Pancreas (tissue), 10 donors: ENCODE measurements at regions not wholly inside any gene's neighbourhood (a gene's known extent, or its start where the extent isn't known, plus 50 kb on each side); places are given as distances from the start of the nearest gene placed in this dataset.
A peak's percentile ranks its signal among the peaks of the same experiment; 100 is the strongest.

Experiments
- ATAC-seq, 4 donors: fragments of 200-7000 bp; cut with Tn5 transposase; one replicate each; pipeline versions ENCODE4 v1.8.0 to v1.9.1; 2020; ENCODE audit warnings: mild to moderate bottlenecking in 4 of 4, moderate library complexity in 4 of 4
- DNase-seq, 6 donors: peaks; one replicate each; pipeline ENCODE4 v3.0.0-alpha.2; 2020
- FAIRE-seq: peaks from 2 replicates; lab custom pipeline; 2012; peaks lifted over from hg19 to GRCh38; lab: Jason Lieb, UNC
- H3K27ac ChIP-seq, 4 donors: fragments of 200-600 bp; sonication (generic); 1 replicate in 3 of 4; 2 replicates in 1 of 4; pipeline versions ENCODE4 v1.5.0 to v1.8.0; 2020
- H3K27me3 ChIP-seq, 4 donors: fragments of 200-600 bp; one replicate each; pipeline ENCODE4 v1.8.0; 2021
- H3K36me3 ChIP-seq, 3 donors: fragments of 200-600 bp; sonication (generic) in 1 of 3; one replicate each; pipeline versions ENCODE4 v1.5.0 to v1.8.0; 2020 to 2021
- H3K4me1 ChIP-seq, 3 donors: fragments of 200-600 bp; one replicate each; pipeline ENCODE4 v1.8.0; 2021
- H3K4me3 ChIP-seq, 4 donors: fragments of 200-600 bp; sonication (generic) in 2 of 4; one replicate each; pipeline versions ENCODE4 v1.5.0 to v1.8.0; 2020 to 2021
- H3K9me3 ChIP-seq, 4 donors: fragments of 200-600 bp; one replicate each; pipeline ENCODE4 v1.8.0; 2021
- WGBS, 2 donors: extraction: QIAGEN DNeasy Blood & Tissue Kit; methylation state at CpG; one replicate each; pipeline ENCODE4 v1.1.7; 2013; 5-methylcytosine and 5-hydroxymethylcytosine counted together
- intact Hi-C, 3 donors: fragments of 100-400 bp; cut with DNase I; formaldehyde crosslinking; loops; one replicate each; pipeline versions ENCODE4 v1.11.1 to v1.14.2; 2022
- TF ChIP-seq, protein P1 (sequence below), 4 donors: fragments of 200-600 bp; sonication (generic) in 3 of 4; IDR thresholded peaks; one replicate each; pipeline versions ENCODE4 v1.5.0 to v1.8.0; 2021; ENCODE audit warnings: antibody characterized with exemption in 4 of 4
- donor health status: healthy with polysubstance abuse.
- donor health status: DM: no; HTN: no; CAD: no; lungs with moderate emphysema.
- donor health status: DM: no; HTN: no; CAD: no.
- donor health status: control.
- donor health status: control.
- donor health status: Bipolar disorder and iron deficiency.
- donor health status: DM: yes; HTN: yes; CAD: no.
- donor health status: DM: no; HTN: no; CAD: no.
- donor health status: DM: no; HTN: no; CAD: no.
- donor health status: DM: yes; HTN: yes; CAD: no.

DNA sequence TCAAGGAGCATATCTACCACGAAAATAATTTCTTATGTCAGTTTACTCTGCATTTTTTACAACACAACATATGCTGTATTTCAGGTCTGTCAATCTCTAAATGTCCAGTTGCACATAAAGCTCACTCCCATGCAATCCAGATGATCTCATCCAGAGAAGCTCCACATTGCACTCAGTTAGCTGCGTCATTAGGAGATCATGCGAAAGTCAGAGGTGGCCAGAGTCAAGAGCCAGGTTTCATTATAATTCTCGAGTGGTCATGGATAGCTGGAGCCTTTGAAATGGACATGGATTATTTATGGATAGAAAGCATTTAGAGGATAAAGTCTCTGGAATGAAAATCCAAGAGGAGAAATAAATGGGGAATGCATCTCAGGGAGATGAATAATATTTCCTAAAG lies 232.3 kb downstream of the GAS1 start:
- peak in 1 of 4 donors; percentile 53 for ATAC-seq
- TF ChIP-seq, protein P1, sequence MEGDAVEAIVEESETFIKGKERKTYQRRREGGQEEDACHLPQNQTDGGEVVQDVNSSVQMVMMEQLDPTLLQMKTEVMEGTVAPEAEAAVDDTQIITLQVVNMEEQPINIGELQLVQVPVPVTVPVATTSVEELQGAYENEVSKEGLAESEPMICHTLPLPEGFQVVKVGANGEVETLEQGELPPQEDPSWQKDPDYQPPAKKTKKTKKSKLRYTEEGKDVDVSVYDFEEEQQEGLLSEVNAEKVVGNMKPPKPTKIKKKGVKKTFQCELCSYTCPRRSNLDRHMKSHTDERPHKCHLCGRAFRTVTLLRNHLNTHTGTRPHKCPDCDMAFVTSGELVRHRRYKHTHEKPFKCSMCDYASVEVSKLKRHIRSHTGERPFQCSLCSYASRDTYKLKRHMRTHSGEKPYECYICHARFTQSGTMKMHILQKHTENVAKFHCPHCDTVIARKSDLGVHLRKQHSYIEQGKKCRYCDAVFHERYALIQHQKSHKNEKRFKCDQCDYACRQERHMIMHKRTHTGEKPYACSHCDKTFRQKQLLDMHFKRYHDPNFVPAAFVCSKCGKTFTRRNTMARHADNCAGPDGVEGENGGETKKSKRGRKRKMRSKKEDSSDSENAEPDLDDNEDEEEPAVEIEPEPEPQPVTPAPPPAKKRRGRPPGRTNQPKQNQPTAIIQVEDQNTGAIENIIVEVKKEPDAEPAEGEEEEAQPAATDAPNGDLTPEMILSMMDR (IDR thresholded peaks at IDR 0.05) = no peak
- no peaks in the 10 kb centered on the region for H3K9me3 ChIP-seq
- H3K4me3 ChIP-seq = no peak overlapping the region
- H3K4me1 ChIP-seq = no peaks in the 10 kb centered on the region
- intact Hi-C loops = no loop called here
- FAIRE-seq = no peak
- 69 to 72% methylated on average over 4 of the region's 4 CpGs for WGBS, 2 donors
- no peak overlapping the region for H3K27ac ChIP-seq
- no peaks in the 10 kb centered on the region for H3K27me3 ChIP-seq
- no peak for DNase-seq
- H3K36me3 ChIP-seq = no peaks in the 10 kb centered on the region

DNA sequence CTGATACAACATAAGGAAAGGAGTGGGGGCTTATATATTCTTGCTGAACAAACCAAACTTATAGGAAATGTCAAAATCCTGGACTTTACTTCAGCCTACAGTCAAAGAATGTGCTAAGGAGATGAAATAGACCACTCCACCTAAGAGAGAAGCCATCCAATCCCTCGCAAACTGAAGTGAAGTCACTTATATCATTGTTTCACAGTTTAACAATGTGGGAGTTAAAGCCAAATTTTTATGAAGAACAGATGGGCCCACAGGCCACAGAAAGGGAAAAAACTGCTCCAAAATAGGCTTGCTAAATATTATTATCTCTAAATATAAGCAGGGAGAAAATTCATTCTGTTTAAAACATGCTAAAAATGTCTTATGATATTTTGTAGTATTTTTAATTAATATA lies 233.3 kb downstream of the GAS1 start:
- H3K4me1 ChIP-seq = no peaks in the 10 kb centered on the region
- H3K27ac ChIP-seq = no peak overlapping the region
- intact Hi-C loops = no loop called here
- ATAC-seq (no peak), FAIRE-seq (no peak), DNase-seq (no peak)
- H3K4me3 ChIP-seq = no peak overlapping the region
- 92 to 93% methylated on average over 1 of the region's 1 CpG for WGBS, 2 donors
- TF ChIP-seq, protein P1 (IDR thresholded peaks at IDR 0.05) = no peak
- no peaks in the 10 kb centered on the region for H3K36me3 ChIP-seq
- H3K9me3 ChIP-seq = no peaks in the 10 kb centered on the region
- no peaks in the 10 kb centered on the region for H3K27me3 ChIP-seq

DNA sequence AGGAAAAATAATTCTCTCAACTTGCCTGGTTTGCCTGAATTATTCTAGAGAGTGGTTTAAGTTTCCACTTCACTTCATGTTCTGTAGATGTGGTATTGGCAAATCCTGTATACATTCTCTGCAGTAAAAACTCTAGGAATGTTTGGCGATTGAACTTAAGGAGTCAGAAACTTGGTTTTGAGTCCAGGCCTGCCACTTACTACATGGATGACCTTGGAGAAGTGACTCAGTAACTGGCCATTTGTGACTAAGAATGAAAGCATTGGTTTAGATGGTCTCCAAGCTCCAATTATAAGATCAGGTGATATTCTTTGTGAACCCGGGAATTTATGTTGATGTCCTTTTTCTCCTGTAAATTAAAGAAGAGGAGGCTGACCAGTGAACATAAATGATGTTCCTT lies 233.8 kb downstream of the GAS1 start:
- Histone ChIP-seq H3K4me3 (no peak overlapping the region), H3K4me1 (no peaks in the 10 kb centered on the region), H3K27ac (no peak overlapping the region), H3K27me3 (no peaks in the 10 kb centered on the region), H3K36me3 (no peaks in the 10 kb centered on the region), H3K9me3 (no peaks in the 10 kb centered on the region)
- intact Hi-C loops = no loop called here
- FAIRE-seq (no peak), ATAC-seq (peak in 1 of 4 donors; percentile 56), DNase-seq (no peak)
- TF ChIP-seq, protein P1 (IDR thresholded peaks at IDR 0.05) = no peak
- WGBS, 2 donors = 64 to 71% methylated on average over 2 of the region's 2 CpGs

DNA sequence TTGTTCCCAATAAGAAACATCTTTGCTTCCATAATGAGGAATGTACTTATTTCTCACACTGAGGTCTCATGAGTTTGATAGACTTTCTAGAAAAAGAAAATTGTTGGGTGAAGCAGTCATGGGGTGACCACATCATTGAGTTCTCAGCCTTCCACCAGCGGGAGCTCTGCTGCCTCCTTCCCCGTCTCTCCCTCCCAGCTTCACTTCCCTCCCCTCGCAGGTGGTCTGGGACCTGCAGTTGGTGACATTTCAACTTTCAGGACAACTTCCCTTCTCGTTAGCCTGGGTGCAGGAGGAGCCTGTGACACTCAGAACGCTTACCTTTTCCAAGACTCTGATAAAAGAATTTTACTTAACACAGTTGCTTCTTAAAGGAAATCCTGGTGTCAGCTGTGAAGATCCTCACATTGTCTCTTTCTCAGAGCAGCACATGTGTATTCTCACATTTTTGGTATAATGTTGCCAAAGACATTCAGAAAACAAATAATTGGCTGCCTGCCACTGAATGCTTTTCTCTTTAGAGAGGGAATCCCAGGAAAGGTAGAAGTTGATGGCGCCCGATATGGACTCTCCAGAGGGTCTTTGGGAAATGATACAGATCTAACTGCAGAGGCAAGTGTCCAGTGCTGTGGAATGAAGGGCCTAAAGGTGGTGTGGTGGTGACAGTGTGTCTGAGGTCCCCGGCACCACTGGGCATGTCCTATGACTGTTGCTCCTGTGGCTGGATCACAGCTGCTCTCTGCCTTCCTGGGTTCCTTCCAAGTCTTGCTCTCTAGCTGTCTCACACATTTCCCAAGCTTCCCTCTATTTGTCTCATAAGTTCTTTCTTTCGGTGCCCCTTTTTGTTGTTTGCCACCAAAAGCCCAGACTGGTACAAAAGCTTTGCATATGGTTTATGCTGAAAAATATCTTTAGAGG lies 238.1 kb downstream of the GAS1 start:
- no peaks in the 10 kb centered on the region for H3K9me3 ChIP-seq
- H3K36me3 ChIP-seq = no peaks in the 10 kb centered on the region
- no peak overlapping the region for H3K27ac ChIP-seq
- H3K27me3 ChIP-seq = no peaks in the 10 kb centered on the region
- FAIRE-seq (no peak), ATAC-seq (no peak), DNase-seq (no peak)
- intact Hi-C loops = no loop called here
- 84 to 95% methylated on average over 9 of the region's 9 CpGs for WGBS, 2 donors
- no peaks in the 10 kb centered on the region for H3K4me1 ChIP-seq
- H3K4me3 ChIP-seq = no peak overlapping the region
- TF ChIP-seq, protein P1 (IDR thresholded peaks at IDR 0.05) = no peak

DNA sequence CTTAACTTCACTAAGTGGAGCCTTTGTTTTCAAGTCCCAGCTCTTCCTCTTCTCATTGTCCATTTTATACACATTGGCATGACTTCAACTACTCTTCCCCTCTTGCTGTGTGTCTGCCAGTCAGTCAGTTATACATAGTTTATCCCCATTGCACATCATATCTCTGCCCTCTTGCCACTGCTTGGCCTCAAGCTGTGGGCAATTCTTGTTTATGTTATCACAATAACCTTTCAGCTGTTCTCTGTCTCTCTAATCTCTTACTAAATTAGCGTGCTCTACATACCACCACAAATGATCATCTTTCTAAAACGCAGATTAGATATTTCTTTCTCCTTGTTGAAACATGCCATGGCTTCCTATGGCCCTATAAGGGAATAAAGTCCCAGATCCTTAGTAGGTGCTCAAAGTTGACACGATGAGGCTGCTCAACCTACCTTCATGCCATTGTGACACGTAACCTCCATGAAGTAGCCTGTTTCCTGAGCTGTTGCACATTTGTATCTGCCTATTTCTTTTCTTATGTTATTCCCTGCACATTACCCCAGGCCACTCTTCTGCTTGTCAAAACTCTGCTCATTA lies 239.3 kb downstream of the GAS1 start:
- TF ChIP-seq, protein P1 (IDR thresholded peaks at IDR 0.05) = no peak
- ATAC-seq = no peak

More for the DNA sequence above, 239.3 kb downstream of the GAS1 start:
- Histone ChIP-seq H3K9me3 (no peaks in the 10 kb centered on the region), H3K4me1 (no peaks in the 10 kb centered on the region), H3K27ac (no peak overlapping the region), H3K4me3 (no peak overlapping the region), H3K27me3 (no peaks in the 10 kb centered on the region), H3K36me3 (no peaks in the 10 kb centered on the region)
- intact Hi-C loops = no loop called here
- DNase-seq = no peak
- FAIRE-seq = no peak
- WGBS, 2 donors = 85% methylated on average over 4 of the region's 4 CpGs
